Skin of body (tissue), 1 donor: ENCODE measurements at regions not wholly inside any gene's neighbourhood (a gene's known extent, or its start where the extent isn't known, plus 50 kb on each side); places are given as distances from the start of the nearest gene placed in this dataset.
"Not testable (repeated sequence)": the region's sequence is repeated elsewhere in the genome, so short reads cannot be mapped to it uniquely, and the experiment has no call there.

Source experiments
- DNase-seq: peaks from one replicate; lab custom pipeline; 2025; lab: John Stamatoyannopoulos, UW

DNA sequence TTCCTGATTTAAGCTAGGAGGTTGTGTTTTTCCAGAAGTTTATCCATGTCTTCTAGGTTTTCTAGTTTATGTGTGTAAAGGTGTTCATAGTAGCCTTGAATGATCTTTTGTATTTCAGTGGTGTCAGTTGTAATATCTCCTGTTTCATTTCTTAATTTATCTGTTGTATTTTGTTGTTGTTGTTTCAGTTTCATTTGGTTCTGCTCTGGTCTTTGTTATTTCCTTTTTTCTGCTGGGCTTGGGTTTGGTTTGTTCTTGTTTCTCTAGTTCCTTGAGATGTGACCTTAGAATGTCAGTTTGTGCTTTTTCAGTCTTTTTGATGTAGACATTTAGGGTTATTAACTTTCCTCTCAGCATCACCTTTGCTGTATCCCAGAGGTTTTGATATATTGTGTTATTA is 62.8 kb downstream of the SCP2D1 start:
- DNase-seq = not testable (repeated sequence)

DNA sequence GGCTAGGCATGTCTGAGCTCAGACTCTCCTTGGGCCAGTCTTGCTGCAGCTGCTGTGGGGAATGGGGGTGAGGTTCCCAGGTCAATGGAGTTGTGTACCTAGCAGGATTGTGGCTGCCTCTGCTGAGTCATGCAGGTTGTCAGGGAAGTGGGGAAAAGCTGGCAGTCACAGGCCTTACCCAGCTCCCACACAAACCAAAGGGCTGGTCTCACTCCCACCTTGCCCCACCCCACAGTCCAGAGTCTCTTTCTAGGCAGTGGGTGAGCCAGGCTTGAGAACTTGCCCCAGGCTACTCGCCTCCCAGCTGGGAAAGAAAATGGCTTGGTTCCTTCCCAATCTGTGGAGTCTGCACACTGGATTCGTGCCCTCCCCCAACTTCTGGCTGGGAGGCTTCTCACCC is 65.7 kb downstream of the SCP2D1 start:
- DNase-seq = no peak

DNA sequence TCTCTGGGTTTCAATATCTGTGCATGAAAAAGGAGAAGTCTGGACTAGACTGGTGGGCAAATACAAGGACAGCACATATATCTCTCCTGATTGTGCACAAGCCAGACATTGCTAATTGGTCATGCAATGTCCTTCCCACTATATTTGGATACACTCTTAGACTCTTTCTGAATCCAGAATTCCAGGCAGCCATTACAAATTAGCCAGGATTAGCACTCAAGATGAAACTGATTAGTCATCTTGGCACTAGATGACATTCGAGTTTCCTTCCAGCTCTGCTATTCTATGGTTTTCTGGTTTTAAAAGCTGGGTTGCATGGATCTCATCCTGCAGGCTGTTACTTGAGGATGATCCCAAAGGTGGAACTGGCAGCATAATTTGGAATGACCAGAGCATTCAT is 73.2 kb downstream of the SCP2D1 start:
- DNase-seq = peak; percentile 4

- DNase-seq = no peak
These were observed 88.6 kb downstream of the SCP2D1 start for GRCh38 chr20:18901980-18902737.

GRCh38 chr20:18904192-18904591 is 90.6 kb downstream of the SCP2D1 start:
- no peak for DNase-seq

GRCh38 chr20:18904624-18905023 is 91.0 kb downstream of the SCP2D1 start:
- no peak for DNase-seq

GRCh38 chr20:18906046-18906445 is 92.5 kb downstream of the SCP2D1 start:
- DNase-seq = no peak

DNA sequence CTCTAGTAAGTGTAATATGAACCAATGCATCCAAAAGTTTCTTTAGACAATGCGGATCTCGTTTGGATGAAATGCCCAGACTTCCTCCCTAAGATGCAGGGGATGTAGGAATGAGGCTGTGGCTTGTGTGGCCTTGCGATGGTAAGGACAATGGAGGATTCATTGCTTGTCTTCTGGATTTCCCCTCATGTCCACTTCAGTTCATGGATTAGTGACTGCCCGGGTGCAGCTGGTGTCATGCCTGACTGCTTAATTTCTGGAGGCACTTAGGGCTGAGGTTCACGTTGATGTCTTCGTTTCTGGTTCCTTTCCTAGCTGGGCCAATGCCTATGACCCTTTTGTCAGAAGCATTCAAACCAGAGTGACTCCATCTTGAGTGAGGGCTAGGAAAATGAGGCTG is 93.8 kb downstream of the SCP2D1 start:
- DNase-seq = no peak

- no peak for DNase-seq
These were observed 94.5 kb downstream of the SCP2D1 start for GRCh38 chr20:18908109-18908508.

DNA sequence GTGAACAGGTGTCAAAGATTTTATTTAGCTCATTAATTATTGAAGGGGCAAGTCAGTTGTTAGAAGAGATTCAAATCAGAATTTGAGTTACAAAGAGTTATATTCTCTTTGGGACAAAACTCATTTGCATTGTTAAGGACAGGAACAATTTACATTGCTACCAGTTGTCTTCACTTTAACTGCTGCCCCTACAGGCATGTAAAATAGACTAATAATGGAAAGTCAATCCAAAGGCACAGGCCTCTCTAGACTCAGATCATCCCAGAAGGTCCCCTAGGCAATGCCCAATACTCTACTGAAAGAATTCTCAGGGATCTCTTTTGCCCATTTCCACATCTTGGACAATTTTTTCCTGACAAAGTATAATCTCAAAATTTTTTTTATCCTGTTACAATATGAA is 95.7 kb downstream of the SCP2D1 start:
- no peak for DNase-seq

DNA sequence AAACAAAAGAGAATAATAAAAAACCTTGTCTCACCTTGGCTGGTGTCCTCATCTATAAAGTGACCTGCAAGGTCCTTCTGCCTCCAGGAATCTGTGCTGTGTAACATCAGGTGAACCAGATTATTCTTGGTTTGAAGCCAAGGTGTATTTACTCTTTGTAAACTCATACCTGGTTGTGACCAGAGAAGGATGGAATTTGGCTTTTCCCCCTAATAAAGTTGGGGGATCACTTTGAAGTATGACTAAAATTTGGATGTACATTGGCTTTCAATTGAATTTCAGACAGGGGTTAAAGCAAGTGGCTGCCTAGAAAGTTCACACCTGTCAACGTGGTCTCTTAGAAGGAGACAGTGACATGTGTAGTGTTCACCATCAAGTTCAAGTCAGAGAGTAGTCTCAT is 100.1 kb downstream of the SCP2D1 start:
- no peak for DNase-seq

DNA sequence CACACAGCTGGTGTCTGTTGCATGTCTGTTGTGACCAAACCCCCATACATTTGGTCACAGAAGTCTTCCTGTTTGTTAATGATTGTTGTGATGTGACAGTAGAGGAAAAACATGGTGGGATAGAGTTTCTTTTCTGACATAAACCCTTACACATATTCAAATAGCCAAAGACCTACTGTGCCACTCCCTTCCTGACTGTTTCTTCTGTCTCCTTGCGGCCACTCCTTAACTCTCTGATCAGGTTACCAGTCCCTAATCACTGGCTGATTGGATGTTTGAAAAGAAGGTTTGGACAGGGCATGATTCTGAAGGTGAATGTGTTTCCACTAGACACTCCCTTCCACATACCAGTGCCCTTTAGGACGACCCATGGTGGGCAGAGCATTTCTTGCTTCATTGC is 101.2 kb downstream of the SCP2D1 start:
- no peak for DNase-seq

GRCh38 chr20:18916886-18917750 is 103.5 kb downstream of the SCP2D1 start:
- no peak for DNase-seq

DNA sequence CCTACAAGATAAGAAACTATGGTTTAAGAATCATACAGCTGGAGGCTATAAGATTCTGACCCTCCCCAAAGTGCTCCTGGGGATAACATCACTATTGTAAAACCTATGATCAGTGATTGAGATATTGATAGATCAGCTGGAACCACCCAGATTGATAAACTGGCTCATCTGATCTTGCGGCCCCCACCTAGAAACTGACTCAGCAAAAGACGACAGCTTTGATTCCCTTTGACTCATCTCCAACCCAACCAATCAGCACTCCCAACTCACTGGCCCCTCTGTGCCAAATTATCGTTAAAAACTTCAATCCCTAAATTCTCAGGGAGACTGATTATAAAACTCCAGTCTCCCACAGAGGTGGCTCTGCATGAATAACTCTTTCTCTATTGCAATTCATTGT is 106.4 kb downstream of the SCP2D1 start:
- no peak for DNase-seq

DNA sequence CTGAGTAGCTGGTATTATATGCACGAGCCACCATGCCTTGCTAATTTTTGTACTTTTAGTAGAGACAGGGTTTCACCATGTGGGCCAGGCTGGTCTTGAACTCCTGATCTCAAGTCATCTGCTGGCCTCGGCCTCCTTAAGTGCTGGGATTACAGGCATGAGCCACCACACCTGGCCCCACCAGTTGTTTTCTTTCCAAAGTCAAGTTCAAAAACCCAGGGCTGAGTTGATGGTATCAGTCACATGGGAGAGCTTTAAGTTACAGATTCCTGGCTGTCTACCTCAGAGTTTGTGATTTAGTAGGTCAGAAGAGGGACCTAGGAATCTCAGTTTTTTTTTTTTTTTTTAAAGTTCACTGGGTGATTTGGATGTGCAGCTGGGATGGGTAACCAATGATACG is 107.7 kb downstream of the SCP2D1 start:
- no peak for DNase-seq

DNA sequence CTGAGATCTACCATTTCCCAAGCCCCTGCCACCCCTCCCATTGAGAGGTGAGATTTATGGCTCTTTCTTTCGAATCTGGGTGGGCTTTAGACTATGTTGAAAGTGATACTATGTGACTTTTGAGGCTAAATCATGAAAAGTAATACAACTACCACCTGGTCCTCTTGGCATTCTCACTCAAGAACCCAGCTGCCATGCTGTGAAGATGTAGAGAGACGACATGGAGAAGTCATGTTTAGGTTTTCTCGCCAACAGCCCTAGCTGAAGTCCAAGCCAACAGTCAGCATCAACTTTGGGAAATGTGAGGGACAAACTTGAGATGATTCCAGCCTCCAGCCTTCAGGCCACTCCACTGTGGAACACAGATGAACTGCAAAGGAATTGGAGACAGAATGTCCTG is 108.7 kb downstream of the SCP2D1 start:
- DNase-seq = no peak

DNA sequence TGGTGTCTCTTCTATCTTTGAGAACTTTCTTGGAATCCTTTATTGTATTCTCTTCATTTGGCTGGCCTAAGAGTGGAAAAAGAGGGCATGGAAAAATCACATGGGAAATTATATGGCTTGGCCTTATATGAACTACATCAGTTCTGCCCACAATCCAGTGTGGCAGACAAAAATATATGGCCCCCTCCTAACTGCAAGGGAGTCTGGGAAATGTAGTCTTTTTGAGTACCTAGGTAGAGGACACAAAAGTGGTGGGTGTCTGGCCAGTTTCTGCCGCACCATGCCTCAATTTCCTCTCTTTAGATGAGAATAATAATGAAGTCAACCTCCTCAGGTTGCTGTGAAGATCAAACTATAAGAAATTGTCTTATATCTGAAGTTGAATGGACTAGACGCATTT is 109.3 kb downstream of the SCP2D1 start:
- DNase-seq = no peak

DNA sequence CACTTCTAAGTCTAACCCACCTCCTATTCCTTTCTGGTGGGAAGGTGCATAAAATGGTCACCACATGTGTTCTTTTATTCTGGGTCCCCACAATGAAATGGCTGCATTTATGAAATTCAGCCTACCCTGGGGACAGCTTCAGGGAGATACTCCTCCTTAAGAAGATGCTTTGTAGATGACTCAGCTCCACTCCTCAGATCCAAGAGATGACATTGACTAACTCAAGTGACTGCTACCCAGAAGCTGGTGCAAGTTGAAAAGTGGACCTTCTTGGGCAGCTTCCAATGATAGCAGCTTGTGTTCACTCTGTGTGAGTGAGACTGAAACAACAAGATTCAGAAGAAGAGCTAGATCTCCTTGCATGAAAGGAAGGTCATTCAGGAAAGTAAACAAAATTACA is 113.4 kb downstream of the SCP2D1 start:
- no peak for DNase-seq

GRCh38 chr20:18928626-18929025 is 115.0 kb downstream of the SCP2D1 start:
- no peak for DNase-seq

DNA sequence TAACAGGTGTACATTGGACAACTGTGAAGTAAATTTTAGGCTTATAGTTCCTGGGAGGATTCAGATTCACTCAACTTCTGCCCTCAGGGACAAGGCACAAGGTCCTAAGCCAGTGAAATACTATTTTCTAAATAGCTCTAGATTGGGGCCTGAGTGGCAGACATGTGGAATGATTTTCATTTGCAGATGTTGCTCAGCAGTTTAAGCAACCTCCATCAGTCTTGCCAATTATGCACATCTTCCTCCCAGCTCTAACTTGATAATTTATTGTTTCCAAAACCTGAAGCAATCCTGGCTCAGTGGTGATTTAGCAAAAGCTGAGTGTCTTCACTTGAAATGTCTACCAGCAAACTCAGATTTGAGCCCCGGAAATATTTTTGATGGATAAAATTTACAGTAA is 116.2 kb downstream of the SCP2D1 start:
- DNase-seq = no peak

GRCh38 chr20:18943542-18943941 is 130.0 kb downstream of the SCP2D1 start:
- no peak for DNase-seq

- no peak for DNase-seq
These were observed 143.3 kb downstream of the SCP2D1 start for GRCh38 chr20:18956890-18957289.

- no peak for DNase-seq
These were observed 143.7 kb downstream of the SCP2D1 start for GRCh38 chr20:18957328-18957727.
